ENCODE measurements at regions not wholly inside any gene's neighbourhood (a gene's known extent, or its start where the extent isn't known, plus 50 kb on each side); places are given as distances from the start of the nearest gene placed in this dataset.

DNA sequence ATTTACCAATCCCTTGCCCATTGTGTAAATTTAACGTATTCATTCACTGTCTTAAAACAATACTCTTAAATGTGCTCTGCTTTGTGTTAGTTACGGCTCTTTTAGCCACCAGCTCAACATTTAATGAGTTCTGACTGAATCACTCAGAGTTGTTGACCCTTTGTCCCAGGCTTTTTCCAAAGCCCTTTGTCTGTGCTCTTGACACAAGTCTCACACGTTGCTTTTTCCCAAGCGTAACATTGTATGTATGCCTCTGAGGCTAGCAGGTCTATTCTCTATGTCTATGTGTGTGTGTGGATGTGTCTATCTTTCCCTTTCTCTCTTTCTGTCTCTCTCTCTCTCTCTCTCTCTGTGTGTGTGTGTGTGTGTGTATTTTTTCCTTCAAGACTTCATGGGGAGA is 435.4 kb upstream of the GOLIM4 start:
- TF ChIP-seq POLR2A (IDR thresholded peaks at IDR 0.05; ENCODE audit: low read depth, low read length) (no peak), RCOR1 (IDR thresholded peaks at IDR 0.05; ENCODE audit: insufficient replicate concordance, low read length) (no peak), FOS (IDR thresholded peaks at IDR 0.05; ENCODE audit: low read depth, low read length) (no peak), RAD21 (IDR thresholded peaks at IDR 0.05; ENCODE audit: low read length) (no peak), CEBPB (IDR thresholded peaks at IDR 0.05; ENCODE audit: low read depth, low read length) (no peak), BHLHE40 (IDR thresholded peaks at IDR 0.05; ENCODE audit: low read depth, low read length) (no peak), MXI1 (IDR thresholded peaks at IDR 0.05; ENCODE audit: borderline replicate concordance, low read depth, low read length) (no peak), MAFK (IDR thresholded peaks at IDR 0.05; ENCODE audit: low read depth, low read length) (no peak), NFE2L2 (IDR thresholded peaks at IDR 0.05; ENCODE audit: low read depth, low read length) (no peak)
- TF ChIP-seq, protein P1, sequence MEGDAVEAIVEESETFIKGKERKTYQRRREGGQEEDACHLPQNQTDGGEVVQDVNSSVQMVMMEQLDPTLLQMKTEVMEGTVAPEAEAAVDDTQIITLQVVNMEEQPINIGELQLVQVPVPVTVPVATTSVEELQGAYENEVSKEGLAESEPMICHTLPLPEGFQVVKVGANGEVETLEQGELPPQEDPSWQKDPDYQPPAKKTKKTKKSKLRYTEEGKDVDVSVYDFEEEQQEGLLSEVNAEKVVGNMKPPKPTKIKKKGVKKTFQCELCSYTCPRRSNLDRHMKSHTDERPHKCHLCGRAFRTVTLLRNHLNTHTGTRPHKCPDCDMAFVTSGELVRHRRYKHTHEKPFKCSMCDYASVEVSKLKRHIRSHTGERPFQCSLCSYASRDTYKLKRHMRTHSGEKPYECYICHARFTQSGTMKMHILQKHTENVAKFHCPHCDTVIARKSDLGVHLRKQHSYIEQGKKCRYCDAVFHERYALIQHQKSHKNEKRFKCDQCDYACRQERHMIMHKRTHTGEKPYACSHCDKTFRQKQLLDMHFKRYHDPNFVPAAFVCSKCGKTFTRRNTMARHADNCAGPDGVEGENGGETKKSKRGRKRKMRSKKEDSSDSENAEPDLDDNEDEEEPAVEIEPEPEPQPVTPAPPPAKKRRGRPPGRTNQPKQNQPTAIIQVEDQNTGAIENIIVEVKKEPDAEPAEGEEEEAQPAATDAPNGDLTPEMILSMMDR (conservative IDR thresholded peaks at IDR 0.05; ENCODE audit: low read depth, low read length): no peak
- TF ChIP-seq, protein P2, sequence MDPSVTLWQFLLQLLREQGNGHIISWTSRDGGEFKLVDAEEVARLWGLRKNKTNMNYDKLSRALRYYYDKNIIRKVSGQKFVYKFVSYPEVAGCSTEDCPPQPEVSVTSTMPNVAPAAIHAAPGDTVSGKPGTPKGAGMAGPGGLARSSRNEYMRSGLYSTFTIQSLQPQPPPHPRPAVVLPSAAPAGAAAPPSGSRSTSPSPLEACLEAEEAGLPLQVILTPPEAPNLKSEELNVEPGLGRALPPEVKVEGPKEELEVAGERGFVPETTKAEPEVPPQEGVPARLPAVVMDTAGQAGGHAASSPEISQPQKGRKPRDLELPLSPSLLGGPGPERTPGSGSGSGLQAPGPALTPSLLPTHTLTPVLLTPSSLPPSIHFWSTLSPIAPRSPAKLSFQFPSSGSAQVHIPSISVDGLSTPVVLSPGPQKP (IDR thresholded peaks at IDR 0.05; ENCODE audit: borderline replicate concordance, low read depth, low read length): no peak
